Suprapubic skin (tissue), 4 donors: ENCODE measurements at regions not wholly inside any gene's neighbourhood (a gene's known extent, or its start where the extent isn't known, plus 50 kb on each side); places are given as distances from the start of the nearest gene placed in this dataset.

Experiments used
- DNase-seq, 2 donors: peaks; one replicate each; pipeline ENCODE4 v3.0.0-alpha.2; 2019; ENCODE audit warnings: low spot score in 2 of 2
- H3K27ac ChIP-seq: fragments of 200-600 bp; sonication (generic); one replicate; pipeline ENCODE4 v1.5.1; 2019
- H3K27me3 ChIP-seq: fragments of 200-600 bp; sonication (generic); one replicate; pipeline ENCODE4 v1.5.1; 2019
- H3K36me3 ChIP-seq: fragments of 200-600 bp; sonication (generic); one replicate; pipeline ENCODE4 v1.5.1; 2019
- H3K4me1 ChIP-seq: fragments of 200-600 bp; sonication (generic); one replicate; pipeline ENCODE4 v1.5.1; 2019
- H3K4me3 ChIP-seq: fragments of 200-600 bp; sonication (generic); one replicate; pipeline ENCODE4 v1.5.1; 2019; ENCODE audit warnings: mild to moderate bottlenecking
- H3K9me3 ChIP-seq: fragments of 200-600 bp; sonication (generic); one replicate; pipeline ENCODE4 v1.5.1; 2019
- CTCF ChIP-seq, 2 donors: fragments of 200-600 bp in 1 of 2; fragments of 450-650 bp in 1 of 2; sonication (generic) in 1 of 2; IDR thresholded peaks; one replicate each; pipeline ENCODE4 v1.5.1; 2016 to 2019; ENCODE audit warnings: antibody characterized with exemption in 2 of 2, mild to moderate bottlenecking in 1 of 2, moderate library complexity in 1 of 2
- EP300 ChIP-seq: sonication (generic); formaldehyde crosslinking; IDR thresholded peaks from one replicate; pipeline ENCODE4 v1.6.1; 2017; ENCODE audit warnings: antibody characterized with exemption
- POLR2A ChIP-seq, 2 donors: fragments of 450-650 bp; IDR thresholded peaks; one replicate each; pipeline ENCODE4 v1.6.1; 2017; ENCODE audit warnings: antibody characterized with exemption in 2 of 2, mild to moderate bottlenecking in 2 of 2, moderate library complexity in 2 of 2
- POLR2AphosphoS5 ChIP-seq, 3 donors: sonication (generic); formaldehyde crosslinking; IDR thresholded peaks; one replicate each; pipeline ENCODE4 v1.6.1; 2017; ENCODE audit warnings: antibody characterized with exemption in 3 of 3
- WGBS: methylation state at CpG from one replicate; pipeline ENCODE4 v1.1.5; 2018; 5-methylcytosine and 5-hydroxymethylcytosine counted together

DNA sequence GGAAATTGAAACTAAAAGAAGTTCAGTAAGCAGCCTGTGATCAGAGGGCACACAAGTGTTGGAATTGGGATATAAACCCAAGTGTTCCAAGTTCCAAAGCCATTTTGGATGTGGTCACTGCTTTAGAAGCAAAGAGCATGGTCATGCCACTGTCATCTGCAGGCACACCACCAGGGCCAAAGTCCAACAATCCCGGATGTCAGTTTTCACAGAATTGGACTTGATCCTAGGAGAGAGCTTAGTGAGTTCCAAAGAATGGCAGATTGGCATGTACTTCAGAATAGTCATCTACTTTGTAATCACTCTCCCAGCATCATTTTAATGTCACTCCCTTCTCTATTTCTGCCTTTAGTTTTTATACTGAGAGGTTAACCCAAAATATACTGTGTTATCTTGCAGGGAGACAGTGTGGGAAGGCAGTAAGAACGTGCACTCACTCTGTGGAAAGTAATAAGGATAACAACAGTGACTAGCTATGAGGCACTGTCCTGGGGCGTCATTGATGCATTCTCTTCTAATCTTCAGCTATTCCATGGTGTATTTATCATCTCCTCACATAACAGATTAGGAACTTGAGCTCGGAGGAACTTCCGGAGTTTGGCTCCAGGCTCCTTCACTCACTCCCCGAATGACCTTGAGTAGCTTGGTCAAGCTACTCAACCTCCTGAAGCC lies 388.0 kb downstream of the ACTL7B start:
- TF ChIP-seq CTCF (IDR thresholded peaks at IDR 0.05) (no peak), POLR2AphosphoS5 (IDR thresholded peaks at IDR 0.05) (no peak), POLR2A (IDR thresholded peaks at IDR 0.05) (no peak), EP300 (no peak)
- no peak overlapping the region for H3K27ac ChIP-seq
- 57% methylated on average over 6 of the region's 6 CpGs for WGBS
- H3K4me3 ChIP-seq, result no peak overlapping the region
- no peaks in the 10 kb centered on the region for H3K9me3 ChIP-seq
- H3K4me1 ChIP-seq, result peaks cover 29% of the 10 kb centered on the region
- H3K36me3 ChIP-seq, result no peaks in the 10 kb centered on the region
- DNase-seq, result no peak
- H3K27me3 ChIP-seq, result no peaks in the 10 kb centered on the region

DNA sequence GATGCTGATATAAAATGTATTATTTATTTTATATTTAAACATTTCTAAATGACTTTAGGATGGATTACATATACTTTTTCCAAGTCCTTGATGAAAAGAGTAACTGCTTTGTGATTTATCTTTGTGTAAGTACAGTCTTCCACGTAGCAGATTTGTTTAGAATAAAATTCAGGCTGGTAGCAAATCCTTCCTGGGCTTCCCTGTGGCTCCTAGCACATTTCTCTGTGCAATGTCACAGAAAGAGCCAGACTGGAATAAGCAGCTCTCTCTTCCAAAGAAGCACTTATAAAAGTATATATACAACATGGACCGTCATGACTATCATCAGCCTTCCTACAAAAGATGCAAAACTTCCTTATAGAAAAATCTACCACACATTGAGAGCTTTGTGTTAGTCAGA lies 388.6 kb downstream of the ACTL7B start:
- Histone ChIP-seq H3K27me3 (no peaks in the 10 kb centered on the region), H3K9me3 (no peaks in the 10 kb centered on the region), H3K4me3 (no peak overlapping the region), H3K36me3 (no peaks in the 10 kb centered on the region), H3K27ac (no peak overlapping the region), H3K4me1 (peaks cover 26% of the 10 kb centered on the region)
- no peak for TF ChIP-seq CTCF (IDR thresholded peaks at IDR 0.05)
- no peak for TF ChIP-seq POLR2A (IDR thresholded peaks at IDR 0.05)
- TF ChIP-seq EP300, result no peak
- TF ChIP-seq POLR2AphosphoS5 (IDR thresholded peaks at IDR 0.05), result no peak
- 73% methylated on average over 2 of the region's 2 CpGs for WGBS
- DNase-seq, result no peak

DNA sequence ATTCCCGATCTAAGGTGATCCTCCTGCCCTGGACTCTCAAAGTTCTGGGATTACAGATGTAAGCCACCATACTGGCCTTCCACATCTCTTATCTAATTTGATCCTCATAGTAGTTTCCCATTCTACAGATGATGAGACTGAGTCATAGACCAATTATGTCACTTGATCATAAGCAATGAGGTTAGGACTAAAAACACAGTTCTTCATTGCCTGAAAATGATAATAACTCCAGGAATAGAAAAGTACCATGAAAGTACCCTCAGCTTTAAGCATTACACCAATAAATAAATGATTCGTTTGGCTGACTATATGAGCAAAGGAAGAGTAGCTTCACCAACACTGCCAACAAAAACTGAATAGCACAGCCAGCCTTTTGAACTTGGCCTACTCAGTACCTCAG lies 389.5 kb downstream of the ACTL7B start:
- H3K27ac ChIP-seq, result no peak overlapping the region
- 83% methylated on average over 2 of the region's 2 CpGs for WGBS
- no peaks in the 10 kb centered on the region for H3K9me3 ChIP-seq
- TF ChIP-seq CTCF (IDR thresholded peaks at IDR 0.05) (no peak), POLR2A (IDR thresholded peaks at IDR 0.05) (no peak), EP300 (no peak), POLR2AphosphoS5 (IDR thresholded peaks at IDR 0.05) (no peak)
- no peaks in the 10 kb centered on the region for H3K36me3 ChIP-seq
- DNase-seq, result no peak
- H3K4me3 ChIP-seq, result no peak overlapping the region
- peaks cover 26% of the 10 kb centered on the region for H3K4me1 ChIP-seq
- no peaks in the 10 kb centered on the region for H3K27me3 ChIP-seq

GRCh38 chr9:108463932-108464606 lies 391.7 kb downstream of the ACTL7B start:
- Histone ChIP-seq H3K9me3 (no peaks in the 10 kb centered on the region), H3K36me3 (no peaks in the 10 kb centered on the region), H3K4me1 (peaks cover 20% of the 10 kb centered on the region), H3K4me3 (no peak overlapping the region), H3K27me3 (no peaks in the 10 kb centered on the region), H3K27ac (no peak overlapping the region)
- WGBS, result 56% methylated on average over 3 of the region's 3 CpGs
- no peak for TF ChIP-seq POLR2A (IDR thresholded peaks at IDR 0.05)
- peak in 1 of 3 donors; percentile 50 for TF ChIP-seq POLR2AphosphoS5 (IDR thresholded peaks at IDR 0.05)
- no peak for DNase-seq

DNA sequence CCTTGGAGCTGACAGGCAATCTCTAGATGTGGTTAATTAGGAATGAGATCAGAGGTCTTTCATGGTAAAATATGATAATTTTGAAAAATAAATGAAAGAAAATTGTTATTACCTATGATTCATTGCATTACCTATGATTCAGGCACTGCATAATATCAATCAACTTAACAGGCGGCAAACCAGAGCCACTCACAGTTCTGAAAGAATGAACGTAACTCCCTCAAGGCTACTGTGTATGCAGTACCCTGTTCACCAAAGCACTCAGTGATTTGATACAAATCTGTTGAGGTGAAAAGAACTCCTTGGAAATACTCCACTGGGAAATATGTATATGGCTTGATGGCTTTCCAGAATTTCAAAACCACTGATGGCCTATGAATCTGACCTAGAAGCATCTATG lies 398.9 kb downstream of the ACTL7B start:
- Histone ChIP-seq H3K27ac (no peak overlapping the region), H3K4me3 (no peak overlapping the region), H3K27me3 (no peaks in the 10 kb centered on the region), H3K4me1 (no peaks in the 10 kb centered on the region), H3K9me3 (no peaks in the 10 kb centered on the region), H3K36me3 (no peaks in the 10 kb centered on the region)
- 94% methylated on average over 2 of the region's 2 CpGs for WGBS
- TF ChIP-seq POLR2AphosphoS5 (IDR thresholded peaks at IDR 0.05), result no peak
- no peak for TF ChIP-seq EP300
- no peak for DNase-seq

GRCh38 chr9:108445431-108446071 lies 410.2 kb downstream of the ACTL7B start:
- WGBS, result 82% methylated on average over 8 of the region's 8 CpGs
- TF ChIP-seq POLR2A (IDR thresholded peaks at IDR 0.05), result no peak
- TF ChIP-seq POLR2AphosphoS5 (IDR thresholded peaks at IDR 0.05), result no peak
- TF ChIP-seq CTCF (IDR thresholded peaks at IDR 0.05), result no peak
- no peak for TF ChIP-seq EP300
- no peak overlapping the region for H3K4me3 ChIP-seq
- peak overlapping the region; percentile 95 for H3K27ac ChIP-seq
- peaks cover 56% of the 10 kb centered on the region for H3K4me1 ChIP-seq
- H3K9me3 ChIP-seq, result no peaks in the 10 kb centered on the region
- DNase-seq, result no peak
- no peaks in the 10 kb centered on the region for H3K36me3 ChIP-seq
- H3K27me3 ChIP-seq, result no peaks in the 10 kb centered on the region
